Vagina (tissue), 2 donors: ENCODE measurements at regions not wholly inside any gene's neighbourhood (a gene's known extent, or its start where the extent isn't known, plus 50 kb on each side); places are given as distances from the start of the nearest gene placed in this dataset.

Experiments
- DNase-seq, 2 donors: peaks; one replicate each; pipeline ENCODE4 v3.0.0-alpha.2; 2017; ENCODE audit errors: extremely low spot score in 2 of 2
- H3K27ac ChIP-seq: fragments of 200-600 bp; sonication (generic); one replicate; pipeline ENCODE4 v1.5.1; 2019
- H3K27me3 ChIP-seq: fragments of 200-600 bp; sonication (generic); one replicate; pipeline ENCODE4 v1.5.1; 2019
- H3K36me3 ChIP-seq, 2 donors: fragments of 200-600 bp; sonication (generic); one replicate each; pipeline ENCODE4 v1.5.1; 2017 to 2019
- H3K4me1 ChIP-seq: fragments of 200-600 bp; sonication (generic); one replicate; pipeline ENCODE4 v1.5.1; 2019
- H3K4me3 ChIP-seq, 2 donors: fragments of 200-600 bp; sonication (generic); 1 replicate in 1 of 2; 2 replicates in 1 of 2; pipeline ENCODE4 v1.5.1; 2016 to 2019
- H3K9me3 ChIP-seq: fragments of 200-600 bp; sonication (generic); one replicate; pipeline ENCODE4 v1.5.1; 2019
- CTCF ChIP-seq, 3 experiments: fragments of 450-650 bp in 2 of 3; fragments of 200-600 bp in 1 of 3; sonication (generic) in 1 of 3; IDR thresholded peaks; one replicate each; pipeline ENCODE4 v1.5.1; 2017 to 2019; ENCODE audit warnings: antibody characterized with exemption in 3 of 3, mild to moderate bottlenecking in 2 of 3, moderate library complexity in 2 of 3
- POLR2A ChIP-seq, 2 donors: fragments of 450-650 bp; IDR thresholded peaks; one replicate each; pipeline ENCODE4 v1.6.1; 2017; ENCODE audit warnings: antibody characterized with exemption in 2 of 2, mild to moderate bottlenecking in 2 of 2, moderate library complexity in 2 of 2
- POLR2AphosphoS5 ChIP-seq, 2 donors: sonication (generic); formaldehyde crosslinking; IDR thresholded peaks; one replicate each; pipeline ENCODE4 v1.9.0; 2017; ENCODE audit warnings: antibody characterized with exemption in 2 of 2, mild to moderate bottlenecking in 2 of 2, low read depth in 1 of 2; ENCODE audit not compliant: insufficient read depth in 1 of 2
- intact Hi-C: fragments of 100-400 bp; cut with DNase I; formaldehyde crosslinking; loops from one replicate; pipeline ENCODE4 v1.15.1; 2023

GRCh38 chr1:157291083-157291482 is 152.9 kb upstream of the ETV3 start:
- H3K9me3 ChIP-seq = no peaks in the 10 kb centered on the region
- no peaks in the 10 kb centered on the region for H3K27me3 ChIP-seq
- no peak overlapping the region for H3K27ac ChIP-seq
- peak in 1 of 2 donors; percentile 40 for DNase-seq
- H3K4me3 ChIP-seq = no peak overlapping the region
- H3K4me1 ChIP-seq = no peaks in the 10 kb centered on the region
- no peaks in the 10 kb centered on the region for H3K36me3 ChIP-seq
- TF ChIP-seq POLR2AphosphoS5 (IDR thresholded peaks at IDR 0.05; ENCODE audit: insufficient read depth in 1 of 2, low read depth in 1 of 2) (no peak), CTCF (IDR thresholded peaks at IDR 0.05) (no peak), POLR2A (IDR thresholded peaks at IDR 0.05) (no peak)
- intact Hi-C loops = no loop called here

- peak in 1 of 2 donors; percentile 72 for DNase-seq
- no peaks in the 10 kb centered on the region for H3K27me3 ChIP-seq
- no peaks in the 10 kb centered on the region for H3K36me3 ChIP-seq
- H3K27ac ChIP-seq = no peak overlapping the region
- H3K4me1 ChIP-seq = no peaks in the 10 kb centered on the region
- intact Hi-C loops = no loop called here
- no peak for TF ChIP-seq POLR2A (IDR thresholded peaks at IDR 0.05)
- no peak for TF ChIP-seq POLR2AphosphoS5 (IDR thresholded peaks at IDR 0.05; ENCODE audit: insufficient read depth in 1 of 2, low read depth in 1 of 2)
- no peak for TF ChIP-seq CTCF (IDR thresholded peaks at IDR 0.05)
- no peak overlapping the region for H3K4me3 ChIP-seq
- no peaks in the 10 kb centered on the region for H3K9me3 ChIP-seq
Observed at GRCh38 chr1:157289424-157290105, 151.4 kb upstream of the ETV3 start.

DNA sequence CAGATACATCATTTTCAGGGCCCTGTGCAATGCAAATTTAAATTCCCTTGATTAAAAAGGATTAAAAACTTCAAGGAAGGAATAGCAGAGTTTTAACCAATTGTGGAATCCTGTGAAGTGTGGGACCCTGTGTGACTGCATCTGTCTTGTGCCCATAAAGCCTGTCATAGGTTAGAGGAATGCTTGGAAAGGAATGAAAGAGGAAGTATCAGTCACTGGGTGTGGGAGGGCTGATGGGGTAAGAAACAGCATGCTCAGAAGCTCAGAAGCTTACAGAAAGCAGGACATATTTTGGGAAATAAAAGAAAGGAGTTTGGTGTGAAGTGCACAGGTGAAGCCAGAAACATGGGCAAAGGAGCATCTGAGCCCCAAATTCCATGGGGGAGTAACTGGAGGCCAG is 150.8 kb upstream of the ETV3 start:
- no peaks in the 10 kb centered on the region for H3K4me1 ChIP-seq
- no peak for DNase-seq
- H3K36me3 ChIP-seq = no peaks in the 10 kb centered on the region
- no peak overlapping the region for H3K27ac ChIP-seq
- TF ChIP-seq CTCF (IDR thresholded peaks at IDR 0.05) = no peak
- no peak for TF ChIP-seq POLR2AphosphoS5 (IDR thresholded peaks at IDR 0.05; ENCODE audit: insufficient read depth in 1 of 2, low read depth in 1 of 2)
- TF ChIP-seq POLR2A (IDR thresholded peaks at IDR 0.05) = no peak
- no peaks in the 10 kb centered on the region for H3K27me3 ChIP-seq
- intact Hi-C loops = no loop called here
- no peak overlapping the region for H3K4me3 ChIP-seq
- no peaks in the 10 kb centered on the region for H3K9me3 ChIP-seq

- peak; percentile 40 to 46 for DNase-seq
- H3K36me3 ChIP-seq = no peaks in the 10 kb centered on the region
- H3K9me3 ChIP-seq = no peaks in the 10 kb centered on the region
- no peak overlapping the region for H3K4me3 ChIP-seq
- no peaks in the 10 kb centered on the region for H3K4me1 ChIP-seq
- H3K27ac ChIP-seq = no peak overlapping the region
- TF ChIP-seq CTCF (IDR thresholded peaks at IDR 0.05) (no peak), POLR2AphosphoS5 (IDR thresholded peaks at IDR 0.05; ENCODE audit: insufficient read depth in 1 of 2, low read depth in 1 of 2) (no peak), POLR2A (IDR thresholded peaks at IDR 0.05) (no peak)
- no peaks in the 10 kb centered on the region for H3K27me3 ChIP-seq
- intact Hi-C loops = no loop called here
Observed at GRCh38 chr1:157288492-157288891, 150.3 kb upstream of the ETV3 start.

DNA sequence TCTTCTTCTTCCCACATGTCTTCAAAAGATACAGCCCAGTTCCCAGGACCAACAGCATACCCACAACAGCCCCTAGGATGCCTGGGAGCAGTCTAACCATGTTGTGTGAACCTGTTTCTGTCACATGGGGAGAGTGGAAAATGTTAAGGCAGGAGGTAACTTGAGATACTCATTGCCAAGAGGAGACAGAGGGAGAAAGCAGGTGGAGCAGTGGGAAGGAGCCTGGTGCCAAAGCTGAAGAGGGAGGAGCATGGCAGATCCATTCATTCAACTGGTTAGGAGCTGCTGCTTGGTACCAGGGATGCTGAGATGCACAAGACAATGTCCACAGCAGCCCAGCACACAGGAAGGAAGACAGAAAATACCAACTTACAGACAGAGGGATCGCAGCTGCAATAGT is 149.8 kb upstream of the ETV3 start:
- no peak overlapping the region for H3K27ac ChIP-seq
- H3K27me3 ChIP-seq = no peaks in the 10 kb centered on the region
- H3K4me3 ChIP-seq = no peak overlapping the region
- intact Hi-C loops = no loop called here
- no peaks in the 10 kb centered on the region for H3K9me3 ChIP-seq
- peak in 1 of 2 donors; percentile 70 for DNase-seq
- no peaks in the 10 kb centered on the region for H3K4me1 ChIP-seq
- TF ChIP-seq POLR2AphosphoS5 (IDR thresholded peaks at IDR 0.05; ENCODE audit: insufficient read depth in 1 of 2, low read depth in 1 of 2) = no peak
- TF ChIP-seq CTCF (IDR thresholded peaks at IDR 0.05) = no peak
- no peak for TF ChIP-seq POLR2A (IDR thresholded peaks at IDR 0.05)
- H3K36me3 ChIP-seq = no peaks in the 10 kb centered on the region
